HG03469 (cell line): ENCODE measurements at regions not wholly inside any gene's neighbourhood (a gene's known extent, or its start where the extent isn't known, plus 50 kb on each side); places are given as distances from the start of the nearest gene placed in this dataset.
A peak's percentile ranks its signal among the peaks of the same experiment; 100 is the strongest.
"Not testable (repeated sequence)": the region's sequence is repeated elsewhere in the genome, so short reads cannot be mapped to it uniquely, and the experiment has no call there.

Experiments used
- ATAC-seq: cut with Tn5 transposase; IDR thresholded peaks from one replicate; pipeline ENCODE4 v1.9.1; 2021; ENCODE audit warnings: mild to moderate bottlenecking, moderate library complexity, moderate number of reproducible peaks; ENCODE audit not compliant: unreplicated experiment

- ATAC-seq = no peak
Observed at GRCh38 chr20:51134405-51134804, 111.5 kb upstream of the KCNG1 start.

- no peak for ATAC-seq
Observed at GRCh38 chr20:51132279-51132678, 109.4 kb upstream of the KCNG1 start.

GRCh38 chr20:51131811-51132210 lies 108.9 kb upstream of the KCNG1 start:
- ATAC-seq = no peak

- no peak for ATAC-seq
Observed at GRCh38 chr20:51129147-51129776, 106.4 kb upstream of the KCNG1 start.

GRCh38 chr20:51128198-51128597 lies 105.3 kb upstream of the KCNG1 start:
- peak; percentile 55 for ATAC-seq

- ATAC-seq = no peak
Observed at GRCh38 chr20:51127713-51128112, 104.8 kb upstream of the KCNG1 start.

GRCh38 chr20:51126337-51126736 lies 103.4 kb upstream of the KCNG1 start:
- ATAC-seq = no peak

- ATAC-seq = no peak
Observed at GRCh38 chr20:51125780-51126179, 102.9 kb upstream of the KCNG1 start.

GRCh38 chr20:51125105-51125504 lies 102.2 kb upstream of the KCNG1 start:
- ATAC-seq = no peak

- ATAC-seq = not testable (repeated sequence)
Observed at GRCh38 chr20:51123887-51124286, 101.0 kb upstream of the KCNG1 start.

- ATAC-seq = no peak
Observed at GRCh38 chr20:51122931-51123658, 100.2 kb upstream of the KCNG1 start.

- no peak for ATAC-seq
Observed at GRCh38 chr20:51121901-51122412, 99.0 kb upstream of the KCNG1 start.

- ATAC-seq = no peak
Observed at GRCh38 chr20:51121272-51121671, 98.4 kb upstream of the KCNG1 start.

- no peak for ATAC-seq
Observed at GRCh38 chr20:51120868-51121267, 98.0 kb upstream of the KCNG1 start.

GRCh38 chr20:51120438-51120837 lies 97.5 kb upstream of the KCNG1 start:
- ATAC-seq = no peak

GRCh38 chr20:51119914-51120313 lies 97.0 kb upstream of the KCNG1 start:
- ATAC-seq = no peak

GRCh38 chr20:51118985-51119527 lies 96.1 kb upstream of the KCNG1 start:
- ATAC-seq = no peak

- no peak for ATAC-seq
Observed at GRCh38 chr20:51118216-51118615, 95.3 kb upstream of the KCNG1 start.

GRCh38 chr20:51116765-51117686 lies 94.1 kb upstream of the KCNG1 start:
- no peak for ATAC-seq

- ATAC-seq = no peak
Observed at GRCh38 chr20:51111290-51111689, 88.4 kb upstream of the KCNG1 start.
